IPS-15b (cell line): ENCODE measurements at regions not wholly inside any gene's neighbourhood (a gene's known extent, or its start where the extent isn't known, plus 50 kb on each side); places are given as distances from the start of the nearest gene placed in this dataset.

ENCODE experiments used
- H3K27me3 ChIP-seq: one replicate; pipeline ENCODE4 v1.6.1; 2013; ENCODE audit warnings: low read length; ENCODE audit not compliant: control insufficient read depth, insufficient read depth
- H3K36me3 ChIP-seq: one replicate; pipeline ENCODE4 v1.6.1; 2013; ENCODE audit warnings: low read length; ENCODE audit not compliant: control insufficient read depth, insufficient read depth
- H3K4me1 ChIP-seq: one replicate; pipeline ENCODE4 v1.6.1; 2013; ENCODE audit warnings: mild to moderate bottlenecking, low read length; ENCODE audit not compliant: control insufficient read depth, insufficient read depth
- H3K4me3 ChIP-seq: one replicate; pipeline ENCODE4 v1.5.1; 2013; ENCODE audit warnings: low read depth, low read length
- H3K9ac ChIP-seq: one replicate; pipeline ENCODE4 v1.6.1; 2013; ENCODE audit warnings: low read depth, mild to moderate bottlenecking, low read length
- H3K9me3 ChIP-seq: one replicate; pipeline ENCODE4 v1.6.1; 2013; ENCODE audit warnings: mild to moderate bottlenecking, low read length; ENCODE audit not compliant: control insufficient read depth, insufficient read depth

DNA sequence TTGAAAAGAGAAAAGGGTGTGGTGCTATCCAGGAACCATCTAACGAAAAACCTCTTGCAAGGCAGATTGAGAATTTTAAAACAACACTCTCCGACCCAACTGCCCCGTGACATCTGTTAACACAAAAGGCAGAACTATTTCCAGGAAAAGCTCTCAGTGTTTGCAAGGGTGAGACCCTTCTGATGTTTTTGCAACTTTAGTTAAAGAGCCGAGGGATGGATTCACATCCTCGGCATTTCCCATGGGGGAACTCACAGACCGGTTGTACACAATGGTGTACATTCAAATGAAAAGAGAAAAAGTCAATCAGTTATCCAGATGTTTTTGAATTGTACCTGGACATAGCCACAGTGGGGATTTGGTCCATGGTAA is 120.0 kb downstream of the NGF start:
- no peak overlapping the region for H3K9ac ChIP-seq
- H3K36me3 ChIP-seq, result no peaks in the 10 kb centered on the region
- H3K4me1 ChIP-seq, result peaks cover 3% of the 10 kb centered on the region
- no peaks in the 10 kb centered on the region for H3K27me3 ChIP-seq
- H3K9me3 ChIP-seq, result no peaks in the 10 kb centered on the region
- no peak overlapping the region for H3K4me3 ChIP-seq

- no peaks in the 10 kb centered on the region for H3K36me3 ChIP-seq
- peaks cover 3% of the 10 kb centered on the region for H3K4me1 ChIP-seq
- no peaks in the 10 kb centered on the region for H3K27me3 ChIP-seq
- no peak overlapping the region for H3K9ac ChIP-seq
- no peak overlapping the region for H3K4me3 ChIP-seq
- H3K9me3 ChIP-seq, result no peaks in the 10 kb centered on the region
These were observed 120.7 kb downstream of the NGF start for GRCh38 chr1:115217150-115218033.

DNA sequence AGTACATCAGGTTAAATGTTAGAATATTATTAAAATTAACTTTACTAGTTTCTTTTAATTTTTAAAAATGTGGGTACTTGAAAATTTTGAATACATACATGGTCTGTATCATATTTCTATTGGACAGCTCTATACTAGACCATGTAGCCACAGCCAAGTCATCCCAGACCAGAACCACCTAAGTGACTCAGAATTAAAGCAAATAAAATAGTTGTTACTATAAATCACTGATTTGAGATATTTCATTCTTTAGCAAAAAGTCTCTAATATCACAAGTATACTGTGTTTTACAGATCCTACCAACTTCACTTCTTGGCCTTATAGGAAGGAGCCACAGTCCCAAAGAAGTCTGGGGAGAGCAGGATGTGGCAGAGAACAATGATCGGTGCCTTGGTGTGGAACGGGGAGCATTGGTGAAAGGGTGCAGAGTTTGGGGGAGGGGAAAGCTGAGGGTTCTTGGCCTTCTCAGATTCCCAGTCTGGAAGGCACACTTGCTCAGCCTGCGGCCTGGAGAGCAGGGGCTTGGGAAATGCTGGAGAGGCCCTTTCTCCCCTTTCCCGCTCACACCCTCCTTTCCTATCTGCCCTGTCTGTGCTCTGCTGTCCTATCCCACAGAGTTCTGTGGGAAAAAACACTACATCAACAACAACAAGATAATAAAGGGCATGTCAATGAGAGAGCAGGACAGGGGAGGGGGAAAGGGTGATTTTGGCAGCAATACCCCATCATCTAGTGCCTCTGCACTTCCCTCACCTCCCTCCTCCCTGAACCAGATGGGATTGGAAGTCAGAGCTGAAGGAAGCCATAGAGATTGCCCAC is 122.1 kb downstream of the NGF start:
- H3K27me3 ChIP-seq, result no peaks in the 10 kb centered on the region
- H3K4me1 ChIP-seq, result no peaks in the 10 kb centered on the region
- no peak overlapping the region for H3K4me3 ChIP-seq
- no peaks in the 10 kb centered on the region for H3K9me3 ChIP-seq
- no peaks in the 10 kb centered on the region for H3K36me3 ChIP-seq
- no peak overlapping the region for H3K9ac ChIP-seq

DNA sequence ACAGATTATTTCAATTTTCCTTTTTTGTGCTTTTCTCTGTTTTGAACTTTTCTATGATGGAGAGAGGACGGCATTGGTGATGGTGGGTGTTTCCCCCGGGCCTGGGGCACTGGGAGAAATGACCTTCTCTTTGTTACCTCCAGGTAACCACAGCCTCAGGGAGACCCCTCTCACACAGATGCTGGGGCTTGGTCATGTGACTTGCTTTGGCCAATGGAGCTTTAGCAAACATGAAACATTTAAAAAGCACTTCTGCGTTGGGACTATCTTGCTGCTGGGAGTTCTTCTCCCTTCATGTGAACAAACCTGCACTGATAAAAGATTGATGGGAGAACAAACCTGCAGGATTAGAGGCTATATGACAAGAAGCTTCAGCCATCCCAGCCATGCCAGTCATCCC is 122.9 kb downstream of the NGF start:
- no peaks in the 10 kb centered on the region for H3K36me3 ChIP-seq
- H3K27me3 ChIP-seq, result no peaks in the 10 kb centered on the region
- H3K4me3 ChIP-seq, result no peak overlapping the region
- no peak overlapping the region for H3K9ac ChIP-seq
- no peaks in the 10 kb centered on the region for H3K9me3 ChIP-seq
- H3K4me1 ChIP-seq, result no peaks in the 10 kb centered on the region

DNA sequence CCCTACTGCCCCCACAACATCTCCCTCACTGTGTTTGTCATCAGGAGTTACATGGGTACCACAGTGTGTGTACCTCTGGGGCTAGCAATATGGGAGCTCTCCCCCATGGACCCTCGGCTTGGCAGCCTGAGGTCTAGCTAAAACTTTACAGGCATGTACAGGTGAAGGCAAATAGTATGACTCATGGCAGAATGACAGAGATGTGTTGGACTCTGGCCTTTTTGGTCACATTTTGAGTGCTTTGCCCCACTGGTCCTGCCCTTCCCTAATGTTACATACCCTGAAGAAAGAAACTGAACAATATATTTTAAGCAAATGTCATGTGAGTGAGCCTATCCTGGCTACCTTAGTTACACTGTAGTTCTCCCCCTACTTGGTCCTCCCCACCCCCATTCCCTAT is 124.0 kb downstream of the NGF start:
- Histone ChIP-seq H3K4me1 (no peaks in the 10 kb centered on the region), H3K9me3 (no peaks in the 10 kb centered on the region), H3K9ac (no peak overlapping the region), H3K36me3 (no peaks in the 10 kb centered on the region), H3K4me3 (no peak overlapping the region), H3K27me3 (no peaks in the 10 kb centered on the region)

- H3K36me3 ChIP-seq, result no peaks in the 10 kb centered on the region
- H3K4me1 ChIP-seq, result no peaks in the 10 kb centered on the region
- no peaks in the 10 kb centered on the region for H3K27me3 ChIP-seq
- no peak overlapping the region for H3K4me3 ChIP-seq
- no peaks in the 10 kb centered on the region for H3K9me3 ChIP-seq
- no peak overlapping the region for H3K9ac ChIP-seq
These were observed 123.8 kb upstream of the TSPAN2 start for GRCh38 chr1:115213130-115213529.

- Histone ChIP-seq H3K27me3 (no peaks in the 10 kb centered on the region), H3K36me3 (no peaks in the 10 kb centered on the region), H3K9me3 (no peaks in the 10 kb centered on the region)
These were observed 121.9 kb upstream of the TSPAN2 start for GRCh38 chr1:115211071-115211745.

GRCh38 chr1:115210302-115210711 is 121.0 kb upstream of the TSPAN2 start:
- H3K4me1 ChIP-seq, result no peaks in the 10 kb centered on the region
- no peaks in the 10 kb centered on the region for H3K36me3 ChIP-seq
- H3K9me3 ChIP-seq, result no peaks in the 10 kb centered on the region
- no peak overlapping the region for H3K4me3 ChIP-seq
- no peaks in the 10 kb centered on the region for H3K27me3 ChIP-seq
- no peak overlapping the region for H3K9ac ChIP-seq

More at GRCh38 chr1:115211071-115211745, 121.9 kb upstream of the TSPAN2 start:
- H3K4me3 ChIP-seq, result no peak overlapping the region
- H3K9ac ChIP-seq, result no peak overlapping the region
- no peaks in the 10 kb centered on the region for H3K4me1 ChIP-seq

DNA sequence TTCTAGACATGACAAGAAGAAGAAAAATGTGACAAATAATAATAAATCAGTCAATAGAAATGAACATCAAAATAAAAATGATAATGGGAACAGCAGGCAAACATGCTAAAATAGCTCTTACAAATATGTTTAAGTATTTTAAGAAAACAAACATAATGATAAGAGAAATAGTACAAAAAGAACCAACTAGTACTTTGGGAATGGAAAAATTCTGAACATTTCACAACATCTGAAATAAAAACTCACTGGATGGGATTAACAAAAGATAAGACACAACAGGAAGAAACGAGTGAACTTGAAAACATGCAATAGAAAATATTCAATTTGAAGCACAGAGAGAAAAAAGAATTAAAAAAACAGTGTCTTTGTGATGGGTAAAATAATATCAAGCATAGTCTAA is 115.2 kb upstream of the TSPAN2 start:
- no peaks in the 10 kb centered on the region for H3K27me3 ChIP-seq
- H3K9ac ChIP-seq, result no peak overlapping the region
- H3K4me1 ChIP-seq, result no peaks in the 10 kb centered on the region
- H3K36me3 ChIP-seq, result no peaks in the 10 kb centered on the region
- H3K9me3 ChIP-seq, result no peaks in the 10 kb centered on the region
- H3K4me3 ChIP-seq, result no peak overlapping the region

DNA sequence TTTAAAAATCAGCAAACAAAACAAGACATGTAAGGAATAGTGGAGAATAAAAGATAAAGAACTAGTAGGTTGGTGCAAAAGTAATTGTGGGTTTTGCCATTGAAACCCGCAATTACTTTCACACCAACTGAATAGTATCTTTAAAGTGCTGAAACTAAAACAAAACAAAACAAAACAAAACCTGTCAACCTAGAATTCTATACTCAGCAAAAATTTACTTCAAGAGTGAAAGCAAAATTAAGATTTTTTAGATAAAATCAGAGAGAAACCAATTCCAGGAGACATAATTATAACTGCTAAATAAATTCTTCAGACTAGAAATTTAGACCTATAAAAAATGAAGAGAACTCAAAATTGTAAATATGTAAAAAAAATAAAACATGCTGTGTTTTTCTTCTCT is 114.0 kb upstream of the TSPAN2 start:
- H3K4me3 ChIP-seq, result no peak overlapping the region
- no peaks in the 10 kb centered on the region for H3K27me3 ChIP-seq
- no peaks in the 10 kb centered on the region for H3K36me3 ChIP-seq
- no peaks in the 10 kb centered on the region for H3K9me3 ChIP-seq
- no peaks in the 10 kb centered on the region for H3K4me1 ChIP-seq
- no peak overlapping the region for H3K9ac ChIP-seq

DNA sequence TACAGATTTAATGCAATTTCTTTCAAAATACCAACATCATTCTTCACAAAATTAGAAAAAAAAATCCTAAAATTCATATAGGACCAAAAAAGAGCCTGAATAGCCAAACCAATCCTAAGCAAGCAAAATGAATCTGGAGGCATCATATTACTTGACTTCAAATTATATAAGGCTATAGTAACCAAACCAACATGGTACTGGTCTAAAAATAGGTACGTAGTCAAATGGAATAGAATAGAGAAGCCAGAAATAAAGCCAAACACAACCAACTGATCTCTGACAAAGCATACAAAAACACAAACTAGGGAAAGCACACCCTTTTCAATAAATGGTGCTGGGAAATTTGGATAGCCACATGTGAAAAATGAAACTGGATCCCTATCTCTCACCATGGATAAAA is 112.3 kb upstream of the TSPAN2 start:
- Histone ChIP-seq H3K4me1 (no peaks in the 10 kb centered on the region), H3K9ac (no peak overlapping the region), H3K9me3 (no peaks in the 10 kb centered on the region), H3K36me3 (no peaks in the 10 kb centered on the region), H3K27me3 (no peaks in the 10 kb centered on the region), H3K4me3 (no peak overlapping the region)
